MM.1S (cell line): ENCODE measurements at regions not wholly inside any gene's neighbourhood (a gene's known extent, or its start where the extent isn't known, plus 50 kb on each side); places are given as distances from the start of the nearest gene placed in this dataset.

Experiments used
- EZH2 ChIP-seq: fragments of 300-600 bp; sonication (generic); optimal IDR thresholded peaks from 2 replicates; pipeline ENCODE3; 2017; ENCODE audit warnings: low read depth, mild to moderate bottlenecking, antibody characterized with exemption, low read length, mixed read lengths
- EZH2phosphoT487 ChIP-seq: fragments of 300-600 bp; sonication (generic); IDR thresholded peaks from 2 replicates; pipeline ENCODE4 v1.6.1; 2018; ENCODE audit warnings: antibody characterized with exemption, low read length
- TF ChIP-seq, protein P1 (sequence below): fragments of 300-600 bp; sonication (generic); IDR thresholded peaks from 2 replicates; pipeline ENCODE4 v1.5.1; 2016; ENCODE audit warnings: antibody characterized with exemption, low read length, mixed read lengths

DNA sequence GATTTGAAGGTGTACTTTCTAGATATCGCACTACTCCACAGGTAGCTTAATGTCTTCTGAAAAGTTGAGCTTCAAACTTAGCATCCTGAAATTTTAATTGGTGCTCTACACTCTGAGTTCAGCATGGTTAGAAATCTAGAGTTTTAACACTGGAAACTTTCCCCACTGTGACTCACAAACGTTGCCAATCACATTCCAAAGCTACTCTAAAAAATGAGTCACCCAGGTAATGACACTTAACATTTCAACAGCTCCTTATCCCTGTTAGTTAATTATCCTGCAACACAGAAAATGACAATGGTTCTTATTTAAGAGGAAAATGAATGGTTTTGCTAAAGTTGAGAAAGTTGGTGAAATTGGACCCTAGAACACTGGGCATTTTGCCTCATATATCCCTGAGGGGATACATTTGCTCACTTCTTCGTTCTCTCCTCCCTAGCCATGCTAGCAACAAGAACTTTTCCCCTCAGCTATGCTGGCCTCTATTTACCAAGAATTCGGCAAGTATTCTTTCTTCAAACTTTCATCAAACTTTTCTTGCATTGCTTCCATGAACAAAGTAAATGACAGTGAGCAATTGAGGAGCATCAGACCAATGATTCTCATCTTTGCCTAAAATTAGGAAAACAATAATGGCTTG, 1024.1 kb upstream of the KLHL29 start:
- TF ChIP-seq, protein P1, sequence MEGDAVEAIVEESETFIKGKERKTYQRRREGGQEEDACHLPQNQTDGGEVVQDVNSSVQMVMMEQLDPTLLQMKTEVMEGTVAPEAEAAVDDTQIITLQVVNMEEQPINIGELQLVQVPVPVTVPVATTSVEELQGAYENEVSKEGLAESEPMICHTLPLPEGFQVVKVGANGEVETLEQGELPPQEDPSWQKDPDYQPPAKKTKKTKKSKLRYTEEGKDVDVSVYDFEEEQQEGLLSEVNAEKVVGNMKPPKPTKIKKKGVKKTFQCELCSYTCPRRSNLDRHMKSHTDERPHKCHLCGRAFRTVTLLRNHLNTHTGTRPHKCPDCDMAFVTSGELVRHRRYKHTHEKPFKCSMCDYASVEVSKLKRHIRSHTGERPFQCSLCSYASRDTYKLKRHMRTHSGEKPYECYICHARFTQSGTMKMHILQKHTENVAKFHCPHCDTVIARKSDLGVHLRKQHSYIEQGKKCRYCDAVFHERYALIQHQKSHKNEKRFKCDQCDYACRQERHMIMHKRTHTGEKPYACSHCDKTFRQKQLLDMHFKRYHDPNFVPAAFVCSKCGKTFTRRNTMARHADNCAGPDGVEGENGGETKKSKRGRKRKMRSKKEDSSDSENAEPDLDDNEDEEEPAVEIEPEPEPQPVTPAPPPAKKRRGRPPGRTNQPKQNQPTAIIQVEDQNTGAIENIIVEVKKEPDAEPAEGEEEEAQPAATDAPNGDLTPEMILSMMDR = no peak
- TF ChIP-seq EZH2 (no peak), EZH2phosphoT487 (no peak)
